Small intestine (tissue), 7 donors: ENCODE measurements at regions not wholly inside any gene's neighbourhood (a gene's known extent, or its start where the extent isn't known, plus 50 kb on each side); places are given as distances from the start of the nearest gene placed in this dataset.
A peak's percentile ranks its signal among the peaks of the same experiment; 100 is the strongest.

Experiments
- DNase-seq, 2 donors: peaks; one replicate each; pipeline versions ENCODE4 v3.0.0 to v3.0.0-alpha.2; 2013
- FAIRE-seq: peaks from 2 replicates; lab custom pipeline; 2012; peaks lifted over from hg19 to GRCh38; lab: Jason Lieb, UNC
- H3K27ac ChIP-seq, 3 donors: one replicate each; pipeline ENCODE4 v1.5.1; 2013; ENCODE audit warnings: low read length in 2 of 3, mild to moderate bottlenecking in 2 of 3, control low read depth in 1 of 3, inconsistent platforms in 1 of 3, low read depth in 1 of 3, moderate library complexity in 1 of 3
- H3K27me3 ChIP-seq, 3 donors: one replicate each; pipeline ENCODE4 v1.6.1; 2013; ENCODE audit warnings: low read length in 3 of 3, inconsistent platforms in 1 of 3; ENCODE audit not compliant: control insufficient read depth in 3 of 3, insufficient read depth in 3 of 3
- H3K36me3 ChIP-seq, 3 donors: one replicate each; pipeline ENCODE4 v1.6.1; 2013; ENCODE audit warnings: low read length in 3 of 3, inconsistent platforms in 1 of 3, low read depth in 1 of 3, mild to moderate bottlenecking in 1 of 3, moderate library complexity in 1 of 3; ENCODE audit not compliant: control insufficient read depth in 3 of 3, insufficient read depth in 2 of 3
- H3K4me1 ChIP-seq, 3 donors: one replicate each; pipeline ENCODE4 v1.6.1; 2013; ENCODE audit warnings: low read length in 2 of 3, inconsistent platforms in 1 of 3, low read depth in 1 of 3, mild to moderate bottlenecking in 1 of 3, moderate library complexity in 1 of 3; ENCODE audit not compliant: control insufficient read depth in 3 of 3, insufficient read depth in 2 of 3
- H3K4me3 ChIP-seq, 3 donors: one replicate each; pipeline ENCODE4 v1.5.1; 2013; ENCODE audit warnings: low read length in 3 of 3, control low read depth in 1 of 3, inconsistent platforms in 1 of 3, low read depth in 1 of 3, mild to moderate bottlenecking in 1 of 3, moderate library complexity in 1 of 3
- H3K9me3 ChIP-seq, 2 donors: one replicate each; pipeline ENCODE4 v1.6.1; 2013; ENCODE audit warnings: low read depth in 1 of 2, low read length in 1 of 2; ENCODE audit not compliant: control insufficient read depth in 2 of 2, insufficient read depth in 1 of 2
- WGBS, 3 donors: extraction: QIAGEN DNeasy Blood & Tissue Kit; methylation state at CpG; one replicate each; pipeline ENCODE4 v1.1.7; 2013; 5-methylcytosine and 5-hydroxymethylcytosine counted together
- donor health status: healthy with polysubstance abuse.
- donor health status: control.
- donor health status: control.
- donor health status: Bipolar disorder and iron deficiency.
- donor health status: healthy.

- H3K4me1 ChIP-seq, result peaks cover 0 to 7% (median 0%) of the 10 kb centered on the region in 3 donors
- no peaks in the 10 kb centered on the region for H3K27me3 ChIP-seq
- no peaks in the 10 kb centered on the region for H3K36me3 ChIP-seq
- WGBS, 3 donors, result 88 to 95% (median 94%) methylated on average over 2 of the region's 2 CpGs
- H3K9me3 ChIP-seq, result peaks cover 0 to 8% of the 10 kb centered on the region in 2 donors
- H3K4me3 ChIP-seq, result no peak overlapping the region
- no peak overlapping the region for H3K27ac ChIP-seq
- DNase-seq, result no peak
- no peak for FAIRE-seq
Measured at GRCh38 chr6:14707971-14708465, 537.9 kb upstream of the JARID2 start.

- FAIRE-seq, result no peak
- 95 to 98% (median 96%) methylated on average over 12 of the region's 12 CpGs for WGBS, 3 donors
- peaks cover 0 to 8% of the 10 kb centered on the region in 2 donors for H3K9me3 ChIP-seq
Measured at GRCh38 chr6:14709066-14709670, 536.7 kb upstream of the JARID2 start.

GRCh38 chr6:14709900-14710299 is 536.0 kb upstream of the JARID2 start:
- Histone ChIP-seq H3K36me3 (no peaks in the 10 kb centered on the region), H3K27me3 (no peaks in the 10 kb centered on the region), H3K4me3 (no peak overlapping the region), H3K4me1 (peaks cover 0 to 7% (median 0%) of the 10 kb centered on the region in 3 donors), H3K9me3 (peaks cover 0 to 8% of the 10 kb centered on the region in 2 donors), H3K27ac (no peak overlapping the region)
- no peak for DNase-seq
- no peak for FAIRE-seq
- WGBS, 3 donors, result 96 to 97% (median 96%) methylated on average over 4 of the region's 4 CpGs

More at GRCh38 chr6:14709066-14709670, 536.7 kb upstream of the JARID2 start:
- Histone ChIP-seq H3K27me3 (no peaks in the 10 kb centered on the region), H3K4me3 (no peak overlapping the region), H3K27ac (no peak overlapping the region), H3K4me1 (peaks cover 0 to 7% (median 0%) of the 10 kb centered on the region in 3 donors), H3K36me3 (no peaks in the 10 kb centered on the region)
- no peak for DNase-seq

GRCh38 chr6:14710421-14710820 is 535.4 kb upstream of the JARID2 start:
- no peak for DNase-seq
- H3K9me3 ChIP-seq, result peaks cover 0 to 8% of the 10 kb centered on the region in 2 donors

GRCh38 chr6:14711056-14711703 is 534.7 kb upstream of the JARID2 start:
- Histone ChIP-seq H3K27me3 (no peaks in the 10 kb centered on the region), H3K27ac (peak overlapping the region in 1 of 3 donors; percentile 32), H3K4me1 (peaks cover 0 to 3% (median 0%) of the 10 kb centered on the region in 3 donors), H3K36me3 (no peaks in the 10 kb centered on the region), H3K4me3 (no peak overlapping the region), H3K9me3 (peaks cover 0 to 8% of the 10 kb centered on the region in 2 donors)
- FAIRE-seq, result no peak
- DNase-seq, result peak; percentile 23 to 71
- 70 to 77% (median 73%) methylated on average over 3 of the region's 3 CpGs for WGBS, 3 donors

More at GRCh38 chr6:14710421-14710820, 535.4 kb upstream of the JARID2 start:
- Histone ChIP-seq H3K27me3 (no peaks in the 10 kb centered on the region), H3K4me3 (no peak overlapping the region), H3K4me1 (peaks cover 0 to 7% (median 0%) of the 10 kb centered on the region in 3 donors), H3K27ac (no peak overlapping the region), H3K36me3 (no peaks in the 10 kb centered on the region)
- WGBS, 3 donors, result 95 to 98% (median 98%) methylated on average over 5 of the region's 5 CpGs
- FAIRE-seq, result no peak

- no peaks in the 10 kb centered on the region for H3K27me3 ChIP-seq
- H3K4me3 ChIP-seq, result no peak overlapping the region
- no peak for FAIRE-seq
- DNase-seq, result no peak
- H3K27ac ChIP-seq, result peak overlapping the region in 1 of 3 donors; percentile 32
- no peaks in the 10 kb centered on the region for H3K36me3 ChIP-seq
- peaks cover 0 to 8% of the 10 kb centered on the region in 2 donors for H3K9me3 ChIP-seq
- 87 to 92% (median 91%) methylated on average over 7 of the region's 7 CpGs for WGBS, 3 donors
- no peaks in the 10 kb centered on the region for H3K4me1 ChIP-seq
Measured at GRCh38 chr6:14711704-14712379, 534.0 kb upstream of the JARID2 start.

- no peaks in the 10 kb centered on the region for H3K4me1 ChIP-seq
- no peaks in the 10 kb centered on the region for H3K27me3 ChIP-seq
- no peak overlapping the region for H3K4me3 ChIP-seq
- no peak for FAIRE-seq
- H3K27ac ChIP-seq, result peak overlapping the region in 1 of 3 donors; percentile 47
- peaks cover 0 to 8% of the 10 kb centered on the region in 2 donors for H3K9me3 ChIP-seq
- WGBS, 3 donors, result 72 to 82% (median 73%) methylated on average over 15 of the region's 15 CpGs
- no peak for DNase-seq
- no peaks in the 10 kb centered on the region for H3K36me3 ChIP-seq
Measured at GRCh38 chr6:14713008-14713960, 532.6 kb upstream of the JARID2 start.
